ENCODE measurements at regions not wholly inside any gene's neighbourhood (a gene's known extent, or its start where the extent isn't known, plus 50 kb on each side); places are given as distances from the start of the nearest gene placed in this dataset.

DNA sequence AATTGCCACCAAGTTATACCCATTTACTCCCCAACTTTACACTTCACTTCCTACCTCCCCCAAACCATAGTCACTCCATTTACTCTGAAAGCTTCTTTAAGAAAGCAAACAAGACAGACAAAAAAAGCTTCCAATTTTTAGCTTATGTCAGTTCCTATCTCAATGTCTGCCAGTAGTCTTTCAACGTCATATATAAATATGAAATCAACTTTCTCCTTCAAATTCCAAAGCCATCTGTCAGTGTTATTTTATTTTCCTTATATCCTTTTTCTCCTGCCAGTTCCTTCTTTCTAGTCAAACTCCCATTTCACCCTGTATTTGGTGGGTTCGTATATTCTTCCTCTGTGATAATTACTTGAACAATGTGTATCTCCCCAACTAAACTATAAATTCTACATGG lies 85.8 kb upstream of the CMC1 start:
- TF ChIP-seq EGR1 (IDR thresholded peaks at IDR 0.05; ENCODE audit: low read depth) (no peak), CBX3 (IDR thresholded peaks at IDR 0.05; ENCODE audit: low read depth) (no peak), CEBPB (IDR thresholded peaks at IDR 0.05; ENCODE audit: low read depth) (no peak), ZNF274 (IDR thresholded peaks at IDR 0.05; ENCODE audit: low read depth, low read length) (no peak), YY1 (IDR thresholded peaks at IDR 0.05; ENCODE audit: extremely low read depth, insufficient replicate concordance, low read depth, low read length) (no peak), SIN3A (IDR thresholded peaks at IDR 0.05; ENCODE audit: low read depth) (no peak), POLR2AphosphoS5 (IDR thresholded peaks at IDR 0.05; ENCODE audit: low read depth, low read length) (no peak), POLR2A (IDR thresholded peaks at IDR 0.05; ENCODE audit: borderline replicate concordance, extremely low read depth, insufficient read depth, insufficient read length) (no peak), RAD21 (IDR thresholded peaks at IDR 0.05; ENCODE audit: low read depth) (no peak), SRF (IDR thresholded peaks at IDR 0.05; ENCODE audit: low read depth) (no peak), JUND (IDR thresholded peaks at IDR 0.05) (no peak), ELF1 (IDR thresholded peaks at IDR 0.05; ENCODE audit: borderline replicate concordance, low read depth) (no peak), EZH2 (IDR thresholded peaks at IDR 0.05) (no peak), EZH2phosphoT487 (IDR thresholded peaks at IDR 0.05; ENCODE audit: borderline replicate concordance) (no peak), FOSL1 (IDR thresholded peaks at IDR 0.05; ENCODE audit: low read depth) (no peak)
- TF ChIP-seq, protein P1, sequence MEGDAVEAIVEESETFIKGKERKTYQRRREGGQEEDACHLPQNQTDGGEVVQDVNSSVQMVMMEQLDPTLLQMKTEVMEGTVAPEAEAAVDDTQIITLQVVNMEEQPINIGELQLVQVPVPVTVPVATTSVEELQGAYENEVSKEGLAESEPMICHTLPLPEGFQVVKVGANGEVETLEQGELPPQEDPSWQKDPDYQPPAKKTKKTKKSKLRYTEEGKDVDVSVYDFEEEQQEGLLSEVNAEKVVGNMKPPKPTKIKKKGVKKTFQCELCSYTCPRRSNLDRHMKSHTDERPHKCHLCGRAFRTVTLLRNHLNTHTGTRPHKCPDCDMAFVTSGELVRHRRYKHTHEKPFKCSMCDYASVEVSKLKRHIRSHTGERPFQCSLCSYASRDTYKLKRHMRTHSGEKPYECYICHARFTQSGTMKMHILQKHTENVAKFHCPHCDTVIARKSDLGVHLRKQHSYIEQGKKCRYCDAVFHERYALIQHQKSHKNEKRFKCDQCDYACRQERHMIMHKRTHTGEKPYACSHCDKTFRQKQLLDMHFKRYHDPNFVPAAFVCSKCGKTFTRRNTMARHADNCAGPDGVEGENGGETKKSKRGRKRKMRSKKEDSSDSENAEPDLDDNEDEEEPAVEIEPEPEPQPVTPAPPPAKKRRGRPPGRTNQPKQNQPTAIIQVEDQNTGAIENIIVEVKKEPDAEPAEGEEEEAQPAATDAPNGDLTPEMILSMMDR (IDR thresholded peaks at IDR 0.05 in 2 of 3, conservative IDR thresholded peaks at IDR 0.05 in 1 of 3; ENCODE audit: borderline replicate concordance in 1 of 3, insufficient read depth in 1 of 3, low read depth in 2 of 3, low read length in 2 of 3), result no peak
- TF ChIP-seq, protein P2, sequence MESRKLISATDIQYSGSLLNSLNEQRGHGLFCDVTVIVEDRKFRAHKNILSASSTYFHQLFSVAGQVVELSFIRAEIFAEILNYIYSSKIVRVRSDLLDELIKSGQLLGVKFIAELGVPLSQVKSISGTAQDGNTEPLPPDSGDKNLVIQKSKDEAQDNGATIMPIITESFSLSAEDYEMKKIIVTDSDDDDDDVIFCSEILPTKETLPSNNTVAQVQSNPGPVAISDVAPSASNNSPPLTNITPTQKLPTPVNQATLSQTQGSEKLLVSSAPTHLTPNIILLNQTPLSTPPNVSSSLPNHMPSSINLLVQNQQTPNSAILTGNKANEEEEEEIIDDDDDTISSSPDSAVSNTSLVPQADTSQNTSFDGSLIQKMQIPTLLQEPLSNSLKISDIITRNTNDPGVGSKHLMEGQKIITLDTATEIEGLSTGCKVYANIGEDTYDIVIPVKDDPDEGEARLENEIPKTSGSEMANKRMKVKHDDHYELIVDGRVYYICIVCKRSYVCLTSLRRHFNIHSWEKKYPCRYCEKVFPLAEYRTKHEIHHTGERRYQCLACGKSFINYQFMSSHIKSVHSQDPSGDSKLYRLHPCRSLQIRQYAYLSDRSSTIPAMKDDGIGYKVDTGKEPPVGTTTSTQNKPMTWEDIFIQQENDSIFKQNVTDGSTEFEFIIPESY (IDR thresholded peaks at IDR 0.05; ENCODE audit: extremely low read depth, insufficient replicate concordance, low read length), result no peak
- TF ChIP-seq, protein P3, sequence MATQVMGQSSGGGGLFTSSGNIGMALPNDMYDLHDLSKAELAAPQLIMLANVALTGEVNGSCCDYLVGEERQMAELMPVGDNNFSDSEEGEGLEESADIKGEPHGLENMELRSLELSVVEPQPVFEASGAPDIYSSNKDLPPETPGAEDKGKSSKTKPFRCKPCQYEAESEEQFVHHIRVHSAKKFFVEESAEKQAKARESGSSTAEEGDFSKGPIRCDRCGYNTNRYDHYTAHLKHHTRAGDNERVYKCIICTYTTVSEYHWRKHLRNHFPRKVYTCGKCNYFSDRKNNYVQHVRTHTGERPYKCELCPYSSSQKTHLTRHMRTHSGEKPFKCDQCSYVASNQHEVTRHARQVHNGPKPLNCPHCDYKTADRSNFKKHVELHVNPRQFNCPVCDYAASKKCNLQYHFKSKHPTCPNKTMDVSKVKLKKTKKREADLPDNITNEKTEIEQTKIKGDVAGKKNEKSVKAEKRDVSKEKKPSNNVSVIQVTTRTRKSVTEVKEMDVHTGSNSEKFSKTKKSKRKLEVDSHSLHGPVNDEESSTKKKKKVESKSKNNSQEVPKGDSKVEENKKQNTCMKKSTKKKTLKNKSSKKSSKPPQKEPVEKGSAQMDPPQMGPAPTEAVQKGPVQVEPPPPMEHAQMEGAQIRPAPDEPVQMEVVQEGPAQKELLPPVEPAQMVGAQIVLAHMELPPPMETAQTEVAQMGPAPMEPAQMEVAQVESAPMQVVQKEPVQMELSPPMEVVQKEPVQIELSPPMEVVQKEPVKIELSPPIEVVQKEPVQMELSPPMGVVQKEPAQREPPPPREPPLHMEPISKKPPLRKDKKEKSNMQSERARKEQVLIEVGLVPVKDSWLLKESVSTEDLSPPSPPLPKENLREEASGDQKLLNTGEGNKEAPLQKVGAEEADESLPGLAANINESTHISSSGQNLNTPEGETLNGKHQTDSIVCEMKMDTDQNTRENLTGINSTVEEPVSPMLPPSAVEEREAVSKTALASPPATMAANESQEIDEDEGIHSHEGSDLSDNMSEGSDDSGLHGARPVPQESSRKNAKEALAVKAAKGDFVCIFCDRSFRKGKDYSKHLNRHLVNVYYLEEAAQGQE (IDR thresholded peaks at IDR 0.05; ENCODE audit: low read depth), result no peak
- intact Hi-C loops (cut with micrococcal nuclease), result no loop called here

More for the DNA sequence above, 85.8 kb upstream of the CMC1 start:
- no peaks in the 10 kb centered on the region for H3K4me1 ChIP-seq (ENCODE audit: control insufficient read depth in 1 of 2, insufficient read depth in 2 of 2, low read length in 2 of 2)
- no TSS peak for BruUV-seq (replicated peaks)
- RAD21 ChIA-PET (ENCODE audit: low non-redundant PET in 1 of 2, low total read pairs in 2 of 2, uncharacterized antibody in 2 of 2, unreplicated experiment in 2 of 2), result no interaction called here
- no peak overlapping the region for H3K4me3 ChIP-seq (replicated peaks in 1 of 2; ENCODE audit: low read depth in 1 of 2, low read length in 2 of 2)
- no peak overlapping the region for H3K4me2 ChIP-seq (ENCODE audit: low read length)
- H4K20me1 ChIP-seq (ENCODE audit: insufficient read depth), result no peaks in the 10 kb centered on the region
- H3K27me3 ChIP-seq (ENCODE audit: insufficient read depth, low read length), result no peaks in the 10 kb centered on the region
- no peak overlapping the region for H3K9ac ChIP-seq (ENCODE audit: low read length)
- CTCF ChIA-PET, result no interaction called here
- DNase-seq (ENCODE audit: low read depth, low spot score) (no peak), ATAC-seq (no peak)
- no peak overlapping the region for H3K27ac ChIP-seq (ENCODE audit: low read depth, low read length)
- POLR2A ChIA-PET, result no interaction called here
- no peaks in the 10 kb centered on the region for H3K9me3 ChIP-seq (ENCODE audit: control insufficient read depth in 1 of 2, insufficient read depth in 1 of 2, low read depth in 1 of 2, low read length in 2 of 2)
- H3K36me3 ChIP-seq (ENCODE audit: control insufficient read depth in 1 of 2, insufficient read depth in 2 of 2, low read length in 2 of 2), result no peaks in the 10 kb centered on the region
- H3K9me2 ChIP-seq (ENCODE audit: insufficient read depth), result no peaks in the 10 kb centered on the region
- no peaks in the 10 kb centered on the region for H3K79me2 ChIP-seq (ENCODE audit: insufficient read depth, low read length)
- no peak overlapping the region for H2AFZ ChIP-seq (ENCODE audit: low read depth, low read length, poor library complexity, severe bottlenecking)
